ENCODE measurements at regions not wholly inside any gene's neighbourhood (a gene's known extent, or its start where the extent isn't known, plus 50 kb on each side); places are given as distances from the start of the nearest gene placed in this dataset.

- Histone ChIP-seq H3K4me3 (ENCODE audit: insufficient read depth, low read depth, low read length) (no peak overlapping the region), H3K27me3 (ENCODE audit: control insufficient read depth, insufficient read depth, low read length, poor library complexity, severe bottlenecking) (no peaks in the 10 kb centered on the region), H3K27ac (ENCODE audit: insufficient read depth, low read depth, low read length, poor library complexity, severe bottlenecking) (no peak overlapping the region), H3K36me3 (ENCODE audit: control insufficient read depth, insufficient read depth, low read length) (no peaks in the 10 kb centered on the region), H3K9me3 (ENCODE audit: control insufficient read depth, low read length) (no peaks in the 10 kb centered on the region), H3K4me1 (ENCODE audit: control insufficient read depth, insufficient read depth, low read length) (no peaks in the 10 kb centered on the region)
- no CpG with 5 or more reads among the region's 1 CpG for WGBS, 2 experiments
These were observed 397.2 kb upstream of the DAB2 start for GRCh38 chr5:39822020-39822419.

DNA sequence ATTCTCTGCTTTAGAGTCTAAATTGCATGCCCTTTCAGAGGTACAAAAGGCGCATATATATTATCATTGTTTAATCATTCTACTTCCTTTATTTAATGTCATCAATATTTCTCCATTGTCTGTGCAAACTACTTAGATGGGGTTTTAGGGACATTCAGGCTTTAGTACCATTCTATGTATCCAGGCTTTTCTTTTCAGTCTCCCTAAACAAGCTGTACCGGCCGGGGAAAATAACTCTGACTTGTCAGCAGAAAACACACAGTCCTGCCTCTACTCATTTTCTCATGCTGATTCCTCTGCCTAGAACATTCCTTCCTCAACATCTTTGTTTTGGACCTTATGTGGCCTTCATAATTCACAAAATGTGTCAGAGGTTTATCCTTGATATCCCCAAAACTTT is 392.1 kb upstream of the DAB2 start:
- H3K4me1 ChIP-seq (ENCODE audit: control insufficient read depth, insufficient read depth, low read length): no peaks in the 10 kb centered on the region
- no peak overlapping the region for H3K27ac ChIP-seq (ENCODE audit: insufficient read depth, low read depth, low read length, poor library complexity, severe bottlenecking)
- no peaks in the 10 kb centered on the region for H3K27me3 ChIP-seq (ENCODE audit: control insufficient read depth, insufficient read depth, low read length, poor library complexity, severe bottlenecking)
- no peaks in the 10 kb centered on the region for H3K36me3 ChIP-seq (ENCODE audit: control insufficient read depth, insufficient read depth, low read length)
- H3K4me3 ChIP-seq (ENCODE audit: insufficient read depth, low read depth, low read length): no peak overlapping the region
- no peaks in the 10 kb centered on the region for H3K9me3 ChIP-seq (ENCODE audit: control insufficient read depth, low read length)
- 87% methylated on average over 2 to 3 of the region's 3 CpGs for WGBS, 2 experiments

DNA sequence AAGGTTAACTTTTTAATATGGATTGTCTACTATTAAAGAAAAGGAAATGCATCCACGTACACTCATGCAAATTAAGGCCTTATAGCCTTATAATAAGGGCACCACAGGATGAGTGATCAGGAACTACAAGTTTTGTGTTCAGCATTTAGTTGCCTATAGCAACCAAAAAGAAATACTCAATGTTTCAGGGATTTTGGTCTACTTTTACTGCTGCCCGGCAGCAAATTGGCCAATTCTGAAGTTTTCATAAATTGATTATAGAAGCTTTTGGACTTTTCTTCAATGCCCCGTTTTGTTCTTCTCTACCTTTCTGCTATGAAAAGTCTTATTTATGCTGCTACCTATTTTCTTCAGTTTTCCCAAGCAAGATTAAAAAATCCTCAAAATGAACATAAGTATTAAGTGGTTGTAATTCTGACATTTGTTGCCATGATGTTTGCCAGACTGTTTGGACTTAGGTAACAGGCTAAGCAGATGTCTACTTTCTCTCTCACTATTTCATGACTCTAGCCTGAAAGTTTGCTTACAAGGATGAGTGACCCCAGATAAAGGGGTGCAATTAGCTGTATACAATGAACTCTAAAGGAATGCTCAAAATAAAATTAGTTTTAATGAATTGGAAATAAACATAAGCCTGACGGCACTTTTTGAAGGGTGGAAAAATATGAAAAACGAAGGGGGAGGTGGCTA is 391.5 kb upstream of the DAB2 start:
- Histone ChIP-seq H3K27me3 (ENCODE audit: control insufficient read depth, insufficient read depth, low read length, poor library complexity, severe bottlenecking) (no peaks in the 10 kb centered on the region), H3K4me3 (ENCODE audit: insufficient read depth, low read depth, low read length) (no peak overlapping the region), H3K9me3 (ENCODE audit: control insufficient read depth, low read length) (no peaks in the 10 kb centered on the region), H3K27ac (ENCODE audit: insufficient read depth, low read depth, low read length, poor library complexity, severe bottlenecking) (no peak overlapping the region), H3K4me1 (ENCODE audit: control insufficient read depth, insufficient read depth, low read length) (no peaks in the 10 kb centered on the region), H3K36me3 (ENCODE audit: control insufficient read depth, insufficient read depth, low read length) (no peaks in the 10 kb centered on the region)
- 90 to 94% methylated on average over 4 to 5 of the region's 5 CpGs for WGBS, 2 experiments

GRCh38 chr5:39815711-39816110 is 390.9 kb upstream of the DAB2 start:
- Histone ChIP-seq H3K4me3 (ENCODE audit: insufficient read depth, low read depth, low read length) (no peak overlapping the region), H3K27me3 (ENCODE audit: control insufficient read depth, insufficient read depth, low read length, poor library complexity, severe bottlenecking) (no peaks in the 10 kb centered on the region), H3K9me3 (ENCODE audit: control insufficient read depth, low read length) (no peaks in the 10 kb centered on the region), H3K36me3 (ENCODE audit: control insufficient read depth, insufficient read depth, low read length) (no peaks in the 10 kb centered on the region), H3K4me1 (ENCODE audit: control insufficient read depth, insufficient read depth, low read length) (no peaks in the 10 kb centered on the region), H3K27ac (ENCODE audit: insufficient read depth, low read depth, low read length, poor library complexity, severe bottlenecking) (no peak overlapping the region)
- WGBS, 2 experiments: 81 to 93% methylated on average over 2 of the region's 2 CpGs

DNA sequence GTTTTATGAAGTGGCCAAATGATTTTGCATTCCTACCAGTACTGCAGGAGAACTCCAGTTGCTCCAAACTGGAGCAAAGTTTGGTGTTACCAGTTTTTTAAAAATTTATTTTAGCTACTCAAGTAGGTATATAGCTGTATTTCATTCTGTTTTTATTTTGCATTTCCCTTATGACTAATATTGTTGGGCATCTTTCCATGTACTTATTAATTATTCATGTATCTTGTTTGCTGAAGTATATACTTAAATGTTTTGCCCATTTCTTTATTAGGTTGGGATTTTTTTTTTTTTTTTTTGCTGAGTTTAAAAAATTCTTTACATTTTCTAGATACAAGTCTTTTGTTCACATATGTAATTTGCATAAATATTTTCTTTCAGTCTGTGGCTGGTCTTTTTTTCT is 386.6 kb upstream of the DAB2 start:
- Histone ChIP-seq H3K27ac (ENCODE audit: insufficient read depth, low read depth, low read length, poor library complexity, severe bottlenecking) (no peak overlapping the region), H3K36me3 (ENCODE audit: control insufficient read depth, insufficient read depth, low read length) (no peaks in the 10 kb centered on the region), H3K4me1 (ENCODE audit: control insufficient read depth, insufficient read depth, low read length) (no peaks in the 10 kb centered on the region), H3K9me3 (ENCODE audit: control insufficient read depth, low read length) (no peaks in the 10 kb centered on the region), H3K27me3 (ENCODE audit: control insufficient read depth, insufficient read depth, low read length, poor library complexity, severe bottlenecking) (no peaks in the 10 kb centered on the region), H3K4me3 (ENCODE audit: insufficient read depth, low read depth, low read length) (no peak overlapping the region)

- no peaks in the 10 kb centered on the region for H3K27me3 ChIP-seq (ENCODE audit: control insufficient read depth, insufficient read depth, low read length, poor library complexity, severe bottlenecking)
- H3K36me3 ChIP-seq (ENCODE audit: control insufficient read depth, insufficient read depth, low read length): no peaks in the 10 kb centered on the region
- 94 to 96% methylated on average over 6 of the region's 6 CpGs for WGBS, 2 experiments
- H3K27ac ChIP-seq (ENCODE audit: insufficient read depth, low read depth, low read length, poor library complexity, severe bottlenecking): no peak overlapping the region
- no peak overlapping the region for H3K4me3 ChIP-seq (ENCODE audit: insufficient read depth, low read depth, low read length)
- H3K9me3 ChIP-seq (ENCODE audit: control insufficient read depth, low read length): no peaks in the 10 kb centered on the region
- H3K4me1 ChIP-seq (ENCODE audit: control insufficient read depth, insufficient read depth, low read length): no peaks in the 10 kb centered on the region
These were observed 383.9 kb upstream of the DAB2 start for GRCh38 chr5:39808656-39809055.

DNA sequence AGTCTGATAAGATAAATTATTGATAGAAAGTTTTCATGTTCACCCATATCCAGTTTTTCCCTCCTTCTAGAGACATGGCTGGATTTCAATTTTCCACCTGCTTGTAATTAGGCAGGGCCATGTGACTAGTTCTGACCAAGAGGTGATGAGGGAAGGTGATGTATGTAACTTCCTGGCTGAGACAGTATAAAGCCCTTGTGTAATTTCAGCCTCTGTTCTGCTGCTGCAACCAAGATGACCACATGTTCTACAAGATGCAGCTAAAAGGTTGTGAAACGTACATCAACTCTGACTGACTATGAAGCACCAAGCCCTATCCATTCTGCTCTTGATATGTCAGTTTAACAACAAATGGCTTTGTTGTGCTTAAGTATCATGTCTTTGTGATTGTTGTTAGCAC is 376.5 kb upstream of the DAB2 start:
- H3K27ac ChIP-seq (ENCODE audit: insufficient read depth, low read depth, low read length, poor library complexity, severe bottlenecking): no peak overlapping the region
- H3K9me3 ChIP-seq (ENCODE audit: control insufficient read depth, low read length): no peaks in the 10 kb centered on the region
- no peak overlapping the region for H3K4me3 ChIP-seq (ENCODE audit: insufficient read depth, low read depth, low read length)
- WGBS, 2 experiments: 88 to 92% methylated on average over 1 of the region's 1 CpG
- peaks cover 4% of the 10 kb centered on the region for H3K4me1 ChIP-seq (ENCODE audit: control insufficient read depth, insufficient read depth, low read length)
- no peaks in the 10 kb centered on the region for H3K27me3 ChIP-seq (ENCODE audit: control insufficient read depth, insufficient read depth, low read length, poor library complexity, severe bottlenecking)
- no peaks in the 10 kb centered on the region for H3K36me3 ChIP-seq (ENCODE audit: control insufficient read depth, insufficient read depth, low read length)

DNA sequence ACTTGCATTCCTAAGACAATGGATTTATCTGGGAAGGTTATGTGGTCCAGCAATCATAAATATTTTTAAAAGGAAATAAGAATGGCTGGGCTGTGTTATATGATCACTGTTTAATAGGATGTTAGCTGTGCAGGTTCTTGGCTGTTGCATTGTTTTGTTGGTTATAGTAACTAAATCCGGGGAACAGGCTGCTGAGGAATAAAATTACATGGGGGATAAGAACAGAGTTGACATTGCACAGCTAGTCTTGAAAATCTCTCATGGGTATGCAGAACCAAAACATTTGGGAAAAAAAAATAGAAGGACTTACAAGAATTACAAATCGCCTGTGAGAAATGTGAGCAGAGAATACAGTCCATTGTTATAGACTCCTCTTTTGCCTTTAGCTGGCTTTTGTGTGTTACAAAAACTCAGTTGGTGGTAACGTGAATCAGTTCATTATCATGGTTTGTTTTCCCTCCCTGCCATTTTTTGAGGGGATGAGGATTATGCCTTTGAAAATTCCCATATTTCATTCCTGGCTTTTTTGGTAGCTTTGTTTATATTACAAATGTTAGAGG is 375.3 kb upstream of the DAB2 start:
- WGBS, 2 experiments: 45 to 50% methylated on average over 3 of the region's 3 CpGs
- peaks cover 4% of the 10 kb centered on the region for H3K4me1 ChIP-seq (ENCODE audit: control insufficient read depth, insufficient read depth, low read length)
- H3K27me3 ChIP-seq (ENCODE audit: control insufficient read depth, insufficient read depth, low read length, poor library complexity, severe bottlenecking): no peaks in the 10 kb centered on the region
- H3K27ac ChIP-seq (ENCODE audit: insufficient read depth, low read depth, low read length, poor library complexity, severe bottlenecking): no peak overlapping the region
- H3K9me3 ChIP-seq (ENCODE audit: control insufficient read depth, low read length): no peaks in the 10 kb centered on the region
- H3K4me3 ChIP-seq (ENCODE audit: insufficient read depth, low read depth, low read length): no peak overlapping the region
- H3K36me3 ChIP-seq (ENCODE audit: control insufficient read depth, insufficient read depth, low read length): no peaks in the 10 kb centered on the region

GRCh38 chr5:39799242-39799641 is 374.5 kb upstream of the DAB2 start:
- WGBS, 2 experiments: 94% methylated on average over 2 of the region's 2 CpGs; no CpG with 5 or more reads in 1 of the 2 experiments
- Histone ChIP-seq H3K27me3 (ENCODE audit: control insufficient read depth, insufficient read depth, low read length, poor library complexity, severe bottlenecking) (no peaks in the 10 kb centered on the region), H3K27ac (ENCODE audit: insufficient read depth, low read depth, low read length, poor library complexity, severe bottlenecking) (no peak overlapping the region), H3K4me3 (ENCODE audit: insufficient read depth, low read depth, low read length) (no peak overlapping the region), H3K4me1 (ENCODE audit: control insufficient read depth, insufficient read depth, low read length) (peaks cover 4% of the 10 kb centered on the region), H3K9me3 (ENCODE audit: control insufficient read depth, low read length) (no peaks in the 10 kb centered on the region), H3K36me3 (ENCODE audit: control insufficient read depth, insufficient read depth, low read length) (no peaks in the 10 kb centered on the region)

- no peaks in the 10 kb centered on the region for H3K27me3 ChIP-seq (ENCODE audit: control insufficient read depth, insufficient read depth, low read length, poor library complexity, severe bottlenecking)
- 88% methylated on average over 4 to 5 of the region's 5 CpGs for WGBS, 2 experiments
- H3K27ac ChIP-seq (ENCODE audit: insufficient read depth, low read depth, low read length, poor library complexity, severe bottlenecking): no peak overlapping the region
- no peaks in the 10 kb centered on the region for H3K4me1 ChIP-seq (ENCODE audit: control insufficient read depth, insufficient read depth, low read length)
- no peaks in the 10 kb centered on the region for H3K9me3 ChIP-seq (ENCODE audit: control insufficient read depth, low read length)
- no peaks in the 10 kb centered on the region for H3K36me3 ChIP-seq (ENCODE audit: control insufficient read depth, insufficient read depth, low read length)
- no peak overlapping the region for H3K4me3 ChIP-seq (ENCODE audit: insufficient read depth, low read depth, low read length)
These were observed 369.9 kb upstream of the DAB2 start for GRCh38 chr5:39794513-39795210.

All from ectodermal cell (in vitro differentiated cells).